ES-I3 (cell line): ENCODE measurements at regions not wholly inside any gene's neighbourhood (a gene's known extent, or its start where the extent isn't known, plus 50 kb on each side); places are given as distances from the start of the nearest gene placed in this dataset.

ENCODE experiments used
- H3K36me3 ChIP-seq: 2 replicates; pipeline ENCODE4 v1.6.1; 2013; ENCODE audit warnings: mild to moderate bottlenecking, low read length, control low read depth, moderate library complexity; ENCODE audit not compliant: insufficient read depth
- H3K4me1 ChIP-seq: 2 replicates; pipeline ENCODE4 v1.6.1; 2013; ENCODE audit warnings: mild to moderate bottlenecking, control low read depth, low read length; ENCODE audit not compliant: insufficient read depth
- H3K9ac ChIP-seq: 2 replicates; pipeline ENCODE4 v1.6.1; 2013; ENCODE audit warnings: low read depth, mild to moderate bottlenecking, low read length, moderate library complexity
- H3K9me3 ChIP-seq: 2 replicates; pipeline ENCODE4 v1.6.1; 2013; ENCODE audit warnings: mild to moderate bottlenecking, low read length, moderate library complexity; ENCODE audit not compliant: control insufficient read depth, insufficient read depth

DNA sequence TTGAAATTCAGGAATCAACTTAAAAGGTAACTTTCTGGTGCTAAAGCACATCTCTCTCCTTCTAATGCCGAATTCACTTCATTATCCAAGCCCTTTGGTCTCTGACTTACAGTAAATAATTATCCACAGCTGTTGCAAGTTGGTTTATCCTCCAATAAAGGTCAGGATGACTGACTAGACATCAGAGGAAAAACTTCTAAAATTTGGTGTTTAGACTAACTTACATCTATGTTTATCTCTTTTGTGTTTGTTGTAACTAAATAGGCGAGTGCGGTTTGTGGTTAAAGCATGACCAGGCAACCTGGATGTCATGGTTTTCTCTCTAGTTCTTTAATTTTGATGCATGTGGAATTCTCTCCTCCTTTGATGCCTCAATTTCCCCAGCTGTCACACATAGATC is 237.4 kb upstream of the LRTM1 start:
- Histone ChIP-seq H3K9ac (no peak overlapping the region), H3K4me1 (no peaks in the 10 kb centered on the region), H3K36me3 (no peaks in the 10 kb centered on the region), H3K9me3 (no peaks in the 10 kb centered on the region)

DNA sequence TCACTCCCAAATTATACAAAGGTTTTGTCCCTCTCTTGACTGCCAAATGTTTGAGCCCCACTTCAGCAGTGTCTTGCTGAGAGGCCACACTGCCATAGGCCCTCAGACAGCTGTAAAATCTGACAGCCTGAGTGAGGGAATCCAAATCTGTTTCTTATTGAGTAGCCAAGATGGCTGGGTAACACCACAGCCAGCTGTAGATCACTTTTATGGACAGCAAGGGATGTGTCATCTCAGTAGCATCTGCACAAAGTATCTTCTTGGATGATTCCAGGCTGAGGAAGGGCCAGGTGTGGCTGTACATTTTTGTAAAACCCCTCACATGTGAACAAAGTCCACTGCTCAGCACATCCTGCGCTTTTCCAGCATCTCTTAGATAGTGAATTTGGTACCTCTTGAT is 237.0 kb upstream of the LRTM1 start:
- Histone ChIP-seq H3K4me1 (no peaks in the 10 kb centered on the region), H3K9ac (no peak overlapping the region), H3K9me3 (no peaks in the 10 kb centered on the region), H3K36me3 (no peaks in the 10 kb centered on the region)

DNA sequence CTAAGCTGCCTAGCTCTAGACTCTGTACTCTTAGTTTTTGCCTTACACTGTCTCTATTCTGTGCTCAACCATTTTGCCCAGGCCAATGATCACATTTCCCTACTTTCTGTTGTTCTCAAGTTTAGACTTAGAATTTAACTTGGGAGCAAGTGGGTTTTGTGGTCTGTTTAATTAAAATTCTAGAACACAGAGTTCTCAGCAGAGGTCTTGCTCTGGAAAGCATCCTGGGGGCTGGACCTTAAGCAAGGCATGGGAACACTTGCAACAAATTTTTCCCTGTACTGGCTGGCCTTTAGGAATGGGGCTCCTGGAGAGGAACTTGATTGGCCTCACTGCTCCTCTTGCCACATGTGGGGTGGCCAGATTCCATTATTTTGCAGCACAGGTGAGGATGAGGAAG is 236.3 kb upstream of the LRTM1 start:
- no peaks in the 10 kb centered on the region for H3K4me1 ChIP-seq
- H3K9ac ChIP-seq, result no peak overlapping the region
- H3K36me3 ChIP-seq, result no peaks in the 10 kb centered on the region
- no peaks in the 10 kb centered on the region for H3K9me3 ChIP-seq

DNA sequence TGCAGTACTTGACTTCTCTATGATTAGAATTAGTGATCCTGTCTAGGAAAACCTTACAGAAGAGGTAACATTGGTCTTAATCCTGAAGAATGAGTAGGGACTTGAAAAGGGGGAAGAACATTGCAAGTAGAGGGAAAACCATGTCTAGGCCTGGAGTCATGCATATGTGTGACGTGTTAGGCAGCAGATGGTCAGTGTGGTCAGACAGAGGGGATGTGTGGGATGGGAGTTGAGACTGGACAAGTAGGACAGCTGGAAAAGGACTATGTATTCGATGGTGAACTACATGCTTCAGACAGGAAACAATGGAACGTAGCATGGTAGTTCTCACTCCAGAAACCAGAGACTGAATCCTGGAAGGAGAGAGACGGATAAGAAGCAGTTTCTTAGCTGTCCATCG is 235.6 kb upstream of the LRTM1 start:
- Histone ChIP-seq H3K9ac (no peak overlapping the region), H3K36me3 (no peaks in the 10 kb centered on the region), H3K9me3 (no peaks in the 10 kb centered on the region), H3K4me1 (no peaks in the 10 kb centered on the region)

DNA sequence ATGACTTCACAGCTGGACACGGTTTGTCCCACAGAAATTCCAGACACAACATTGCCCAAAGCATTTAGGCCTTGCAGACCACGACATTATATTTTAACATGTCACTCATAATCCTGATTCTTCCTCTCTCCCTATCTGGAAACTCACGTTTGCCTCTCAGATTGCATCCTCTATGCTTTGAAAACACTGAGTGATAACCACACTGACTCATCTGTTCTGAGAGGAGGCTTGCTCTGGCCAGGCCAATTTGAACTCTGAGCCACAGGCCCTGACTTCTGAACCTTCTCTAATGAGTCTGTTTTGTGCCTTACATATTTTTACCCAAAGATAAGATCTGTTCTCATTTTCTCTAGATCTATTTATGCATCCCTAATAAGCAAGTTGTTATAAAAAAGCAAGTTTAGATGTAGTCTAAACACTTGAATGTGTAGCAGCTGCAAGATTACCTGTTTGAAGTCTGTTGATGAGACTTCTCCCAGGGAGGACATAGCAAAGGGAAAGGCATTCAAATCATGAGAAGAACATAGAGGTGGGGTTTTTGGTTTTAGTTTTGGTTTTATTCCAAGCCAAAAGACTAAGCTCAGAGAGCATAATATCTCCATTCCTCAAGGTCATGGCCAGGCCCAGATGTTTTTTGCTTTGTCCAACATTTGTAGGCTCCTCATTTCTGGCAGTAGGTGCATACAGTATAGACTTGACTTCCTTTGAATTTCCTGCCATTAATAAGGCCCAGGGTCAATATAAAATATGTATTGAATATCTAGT is 234.4 kb upstream of the LRTM1 start:
- Histone ChIP-seq H3K9ac (no peak overlapping the region), H3K9me3 (no peaks in the 10 kb centered on the region), H3K4me1 (no peaks in the 10 kb centered on the region), H3K36me3 (no peaks in the 10 kb centered on the region)

DNA sequence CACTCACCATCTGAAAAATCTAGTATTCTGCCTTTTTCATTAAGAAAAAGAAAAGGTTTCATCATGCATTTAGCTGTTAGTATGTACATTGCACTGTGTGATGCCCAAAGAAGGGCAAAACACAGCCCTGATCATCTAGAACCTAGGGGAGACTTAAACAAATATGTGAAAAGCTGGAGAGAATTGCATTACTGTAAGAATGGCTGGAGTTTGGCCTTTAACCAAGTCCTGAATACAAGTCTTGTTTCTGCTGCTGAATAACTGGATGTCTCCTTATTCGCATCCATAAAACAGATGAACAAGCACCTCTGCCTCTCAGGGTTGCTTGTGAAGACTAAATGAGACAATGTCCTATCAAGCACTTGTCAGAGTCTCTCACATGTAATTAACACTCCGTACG is 233.4 kb upstream of the LRTM1 start:
- Histone ChIP-seq H3K36me3 (no peaks in the 10 kb centered on the region), H3K4me1 (no peaks in the 10 kb centered on the region), H3K9ac (no peak overlapping the region), H3K9me3 (no peaks in the 10 kb centered on the region)

DNA sequence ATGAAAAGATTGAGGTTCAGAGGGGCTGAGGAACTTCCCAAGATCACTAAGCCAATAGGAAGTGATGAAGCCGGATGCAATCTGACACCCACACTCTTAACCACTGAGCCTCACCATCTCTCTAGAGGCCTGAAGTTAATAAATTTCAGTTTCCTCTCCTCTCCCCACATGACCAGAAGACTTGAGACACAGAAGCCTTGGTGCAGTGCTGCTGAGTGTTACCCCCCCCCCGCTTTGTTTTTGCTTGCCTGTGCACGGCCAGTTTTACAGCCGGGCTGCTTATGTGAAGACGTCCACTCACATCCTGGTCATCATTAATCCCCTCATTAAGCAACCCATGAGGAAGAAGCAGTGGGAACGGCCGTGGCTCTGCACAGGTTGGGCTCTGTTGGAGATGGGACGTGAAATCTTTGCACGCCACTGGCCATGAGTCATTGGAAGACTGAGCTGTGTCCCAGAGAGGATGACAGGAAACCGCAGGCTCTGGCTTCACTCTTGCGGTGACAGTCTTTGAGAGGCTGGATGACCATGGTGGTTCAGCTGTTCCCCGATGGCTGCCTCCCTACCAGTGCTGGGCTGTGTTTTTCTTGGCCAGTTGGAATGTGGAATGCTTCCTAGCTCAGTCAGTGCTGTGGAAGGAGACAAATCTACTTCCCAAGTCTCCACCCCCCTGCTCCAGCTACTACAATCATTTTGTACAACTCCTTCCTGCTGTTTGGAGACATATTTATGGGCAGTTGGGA is 232.6 kb upstream of the LRTM1 start:
- Histone ChIP-seq H3K9me3 (no peaks in the 10 kb centered on the region), H3K4me1 (no peaks in the 10 kb centered on the region), H3K9ac (no peak overlapping the region), H3K36me3 (no peaks in the 10 kb centered on the region)

DNA sequence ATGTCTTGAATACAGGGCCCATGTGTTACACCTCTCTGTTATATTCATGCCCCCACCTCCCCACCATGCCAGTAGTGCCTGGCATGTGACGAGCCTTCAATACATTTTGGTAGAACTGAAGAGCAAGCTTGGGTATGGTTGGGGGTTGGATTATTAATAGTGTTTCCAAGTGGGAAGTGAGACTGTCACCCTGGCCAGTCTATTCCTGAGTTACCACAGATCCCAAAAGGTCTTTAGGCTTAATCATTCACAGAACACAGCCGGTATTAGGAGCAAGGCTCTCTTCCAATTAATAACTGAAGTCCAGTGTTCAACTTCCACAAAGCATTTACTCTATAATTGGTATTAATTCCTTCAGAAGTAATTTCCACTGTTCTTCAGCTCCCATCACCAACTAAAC is 231.9 kb upstream of the LRTM1 start:
- Histone ChIP-seq H3K36me3 (no peaks in the 10 kb centered on the region), H3K9me3 (no peaks in the 10 kb centered on the region), H3K4me1 (no peaks in the 10 kb centered on the region), H3K9ac (no peak overlapping the region)

DNA sequence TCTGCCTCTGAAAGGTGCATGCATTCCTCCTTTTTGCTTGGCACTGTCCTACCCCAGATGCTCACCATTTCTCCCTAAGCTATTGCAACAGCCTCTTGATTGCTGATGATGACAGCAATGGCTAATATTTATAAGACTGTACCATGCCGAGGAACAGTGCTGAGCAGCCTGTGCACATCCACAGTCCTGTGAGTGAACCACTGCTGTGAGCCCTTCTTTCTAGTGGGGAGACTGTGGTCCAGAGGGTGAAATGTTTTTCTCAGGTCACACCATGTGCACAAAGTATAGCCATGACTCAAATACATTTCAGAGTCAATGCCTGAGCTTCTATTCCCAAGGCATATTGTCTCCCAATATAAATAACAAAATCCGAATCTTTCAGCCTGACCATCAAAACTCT is 231.2 kb upstream of the LRTM1 start:
- Histone ChIP-seq H3K9ac (no peak overlapping the region), H3K9me3 (no peaks in the 10 kb centered on the region), H3K36me3 (no peaks in the 10 kb centered on the region), H3K4me1 (no peaks in the 10 kb centered on the region)

DNA sequence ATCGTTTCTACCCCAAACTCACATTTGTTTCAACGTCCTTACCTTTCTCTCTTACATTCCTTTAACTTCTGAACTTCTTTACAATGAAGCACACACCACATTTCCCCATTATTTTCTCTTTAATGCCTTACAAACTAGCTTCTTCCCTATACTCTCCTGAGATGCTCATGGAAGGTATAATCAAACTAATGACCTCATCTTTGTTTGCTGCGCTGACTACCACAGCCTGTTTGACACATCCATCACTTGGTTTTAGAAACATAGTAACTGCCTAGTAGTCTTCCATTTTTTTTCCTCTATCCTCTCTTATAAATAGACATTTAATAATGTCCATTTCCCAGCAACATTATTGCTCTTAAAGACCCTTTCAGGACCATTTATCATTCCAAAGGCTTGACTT is 230.5 kb upstream of the LRTM1 start:
- Histone ChIP-seq H3K9ac (no peak overlapping the region), H3K4me1 (no peaks in the 10 kb centered on the region), H3K9me3 (no peaks in the 10 kb centered on the region)

DNA sequence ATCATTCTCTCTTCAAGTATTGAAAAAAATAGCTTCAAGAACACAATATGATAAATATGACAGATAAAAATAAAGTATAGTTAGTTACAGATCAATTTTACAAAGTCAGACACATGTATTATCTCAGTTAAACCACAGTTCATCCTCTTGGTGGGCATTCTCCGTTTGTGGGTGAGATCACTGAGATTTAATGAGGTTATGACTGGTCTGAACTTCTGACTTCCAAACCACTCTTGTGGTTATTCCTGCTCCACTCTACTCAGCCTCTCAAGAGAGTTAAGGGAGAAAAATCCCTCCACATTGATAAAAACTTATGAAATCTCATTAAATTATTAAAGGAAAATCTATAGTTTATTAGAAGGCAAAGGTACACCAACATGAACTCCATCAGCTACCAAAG is 229.9 kb upstream of the LRTM1 start:
- H3K4me1 ChIP-seq, result no peaks in the 10 kb centered on the region
- H3K9me3 ChIP-seq, result no peaks in the 10 kb centered on the region
- no peak overlapping the region for H3K9ac ChIP-seq
- no peaks in the 10 kb centered on the region for H3K36me3 ChIP-seq

More for the DNA sequence above, 230.5 kb upstream of the LRTM1 start:
- H3K36me3 ChIP-seq, result no peaks in the 10 kb centered on the region

DNA sequence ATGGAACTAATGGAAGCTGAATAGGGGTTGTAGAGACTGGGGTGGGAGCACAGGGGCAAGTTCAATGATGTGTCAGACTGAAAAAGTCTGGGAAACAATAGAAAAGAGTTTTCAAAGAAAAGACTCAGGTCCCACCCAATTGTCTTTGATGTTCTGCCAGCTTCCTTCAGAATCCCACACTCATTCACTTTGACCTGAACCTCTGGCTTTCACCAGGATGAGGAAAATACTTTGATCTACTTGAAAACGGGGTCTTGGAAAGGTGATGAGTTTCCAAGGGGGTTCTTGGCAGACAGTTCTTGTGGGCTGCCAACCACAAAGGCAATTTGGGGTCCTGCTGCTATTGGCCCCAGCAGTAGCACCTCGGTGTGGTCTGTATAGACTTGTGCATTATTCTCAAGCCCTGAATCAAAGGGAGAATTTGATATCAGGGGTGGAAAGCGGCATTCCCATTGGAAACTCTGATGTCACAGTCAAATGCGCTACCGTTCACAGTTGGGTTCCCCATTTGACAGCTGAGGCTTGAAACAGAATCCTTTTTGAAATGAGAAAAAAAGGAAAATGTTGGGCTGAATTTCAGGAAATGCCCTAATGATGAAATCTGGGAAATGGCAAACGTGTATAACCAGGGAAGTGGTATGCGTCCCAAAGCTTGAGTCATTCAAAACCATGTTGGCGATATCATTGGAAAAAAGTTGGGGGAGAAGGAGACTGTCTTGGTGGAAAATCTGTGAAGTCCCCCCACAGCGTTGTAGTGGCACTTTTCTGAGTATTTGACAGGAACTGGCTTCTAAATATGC is 229.2 kb upstream of the LRTM1 start:
- Histone ChIP-seq H3K36me3 (no peaks in the 10 kb centered on the region), H3K9me3 (no peaks in the 10 kb centered on the region), H3K4me1 (no peaks in the 10 kb centered on the region), H3K9ac (no peak overlapping the region)

DNA sequence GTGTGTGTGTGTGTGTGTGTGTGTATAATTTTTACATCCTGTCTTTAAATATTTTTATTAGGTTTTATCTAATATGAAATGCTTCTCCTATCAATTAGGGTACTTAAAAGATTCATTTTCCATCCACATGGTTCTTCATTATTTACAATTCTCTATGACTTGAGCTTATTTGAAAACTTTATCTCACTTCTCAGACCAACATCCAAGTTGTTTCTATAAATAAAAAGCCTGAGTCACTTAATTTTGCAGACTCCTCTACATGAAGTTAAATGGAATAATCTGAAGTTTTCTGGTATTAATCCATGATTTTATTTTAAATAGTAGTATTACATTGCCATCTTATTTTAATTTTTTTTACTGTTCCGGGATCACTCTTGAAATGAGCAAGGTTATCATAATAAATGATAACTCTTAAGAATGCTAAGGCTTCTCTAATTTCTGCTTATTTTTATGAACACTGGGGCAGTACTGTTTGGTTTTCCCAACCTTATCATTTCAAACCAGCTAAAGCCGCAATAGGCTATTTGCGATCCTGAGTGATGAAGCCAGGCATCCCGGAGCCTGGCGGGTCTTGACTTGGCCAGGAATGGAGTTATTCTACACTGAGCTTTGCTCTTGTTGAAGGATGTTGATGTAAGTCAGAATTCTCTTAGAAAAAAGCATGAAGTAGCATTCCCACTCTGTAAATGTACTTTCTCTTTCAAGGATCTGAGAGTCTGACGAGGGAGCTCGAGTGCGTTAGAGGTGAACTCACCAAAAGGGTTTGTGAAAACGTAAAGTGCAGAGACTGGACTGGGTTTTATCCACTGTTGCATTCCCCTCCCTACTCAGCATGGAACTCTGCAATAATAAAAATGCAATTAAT is 220.2 kb upstream of the LRTM1 start:
- H3K36me3 ChIP-seq, result no peaks in the 10 kb centered on the region
- no peaks in the 10 kb centered on the region for H3K9me3 ChIP-seq
- H3K9ac ChIP-seq, result no peak overlapping the region
- no peaks in the 10 kb centered on the region for H3K4me1 ChIP-seq

DNA sequence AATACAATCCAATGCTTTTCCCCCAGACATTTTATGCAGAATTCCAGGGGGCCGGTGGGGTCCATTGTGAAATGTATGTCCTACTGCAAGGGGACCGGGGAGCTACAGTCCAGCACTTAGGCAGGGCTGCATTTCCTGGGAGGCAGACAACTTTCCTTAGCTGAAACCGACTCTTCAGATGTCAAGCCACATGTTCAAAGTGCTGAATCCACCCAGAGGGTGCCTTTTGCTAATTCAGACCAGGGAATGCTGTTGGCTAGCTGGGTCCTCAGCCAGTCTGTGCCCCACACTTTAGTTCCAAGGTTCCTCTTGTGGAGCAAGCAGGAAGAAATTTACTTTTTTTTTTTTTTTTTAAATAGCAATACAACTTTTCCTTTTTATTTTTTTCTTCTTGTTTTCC is 219.5 kb upstream of the LRTM1 start:
- Histone ChIP-seq H3K9ac (no peak overlapping the region), H3K36me3 (no peaks in the 10 kb centered on the region), H3K4me1 (no peaks in the 10 kb centered on the region), H3K9me3 (no peaks in the 10 kb centered on the region)
